Mammary epithelial cell (primary cell): ENCODE measurements at regions not wholly inside any gene's neighbourhood (a gene's known extent, or its start where the extent isn't known, plus 50 kb on each side); places are given as distances from the start of the nearest gene placed in this dataset.

Experiments used
- EZH2 ChIP-seq: IDR thresholded peaks from 2 replicates; pipeline ENCODE4 v1.6.1; 2012; ENCODE audit warnings: low read length, inconsistent platforms, borderline replicate concordance
- TF ChIP-seq, protein P1 (sequence below), 2 donors: IDR thresholded peaks in 1 of 2; conservative IDR thresholded peaks in 1 of 2; 2 replicates each; pipeline ENCODE4 v1.5.1; 2011 to 2012; ENCODE audit warnings: inconsistent platforms in 2 of 2, low read length in 2 of 2, mild to moderate bottlenecking in 2 of 2, control low read depth in 1 of 2, low read depth in 1 of 2; ENCODE audit not compliant: insufficient read depth in 1 of 2; ENCODE audit errors: extremely low read depth in 1 of 2

GRCh38 chr7:68371985-68372384, 1226.3 kb upstream of the AUTS2 start:
- TF ChIP-seq, protein P1, sequence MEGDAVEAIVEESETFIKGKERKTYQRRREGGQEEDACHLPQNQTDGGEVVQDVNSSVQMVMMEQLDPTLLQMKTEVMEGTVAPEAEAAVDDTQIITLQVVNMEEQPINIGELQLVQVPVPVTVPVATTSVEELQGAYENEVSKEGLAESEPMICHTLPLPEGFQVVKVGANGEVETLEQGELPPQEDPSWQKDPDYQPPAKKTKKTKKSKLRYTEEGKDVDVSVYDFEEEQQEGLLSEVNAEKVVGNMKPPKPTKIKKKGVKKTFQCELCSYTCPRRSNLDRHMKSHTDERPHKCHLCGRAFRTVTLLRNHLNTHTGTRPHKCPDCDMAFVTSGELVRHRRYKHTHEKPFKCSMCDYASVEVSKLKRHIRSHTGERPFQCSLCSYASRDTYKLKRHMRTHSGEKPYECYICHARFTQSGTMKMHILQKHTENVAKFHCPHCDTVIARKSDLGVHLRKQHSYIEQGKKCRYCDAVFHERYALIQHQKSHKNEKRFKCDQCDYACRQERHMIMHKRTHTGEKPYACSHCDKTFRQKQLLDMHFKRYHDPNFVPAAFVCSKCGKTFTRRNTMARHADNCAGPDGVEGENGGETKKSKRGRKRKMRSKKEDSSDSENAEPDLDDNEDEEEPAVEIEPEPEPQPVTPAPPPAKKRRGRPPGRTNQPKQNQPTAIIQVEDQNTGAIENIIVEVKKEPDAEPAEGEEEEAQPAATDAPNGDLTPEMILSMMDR (conservative IDR thresholded peaks at IDR 0.05 in 1 of 2, IDR thresholded peaks at IDR 0.05 in 1 of 2; ENCODE audit: extremely low read depth in 1 of 2, insufficient read depth in 1 of 2, low read depth in 1 of 2, low read length in 2 of 2): no peak
- no peak for TF ChIP-seq EZH2
